ENCODE measurements at regions not wholly inside any gene's neighbourhood (a gene's known extent, or its start where the extent isn't known, plus 50 kb on each side); places are given as distances from the start of the nearest gene placed in this dataset.

- Mint-ChIP-seq H3K4me3 (no peak overlapping the region), H3K9me3 (peaks cover 23% of the 10 kb centered on the region), H3K27me3 (ENCODE audit: insufficient read depth) (no peaks in the 10 kb centered on the region), H3K4me1 (ENCODE audit: low read depth) (no peaks in the 10 kb centered on the region), H3K36me3 (ENCODE audit: low read depth) (no peaks in the 10 kb centered on the region), H3K27ac (no peak overlapping the region)
- no peak for DNase-seq
- TF ChIP-seq CTCF (IDR thresholded peaks at IDR 0.05) = no peak
These were observed 978.2 kb upstream of the NCAM2 start for GRCh38 chr21:20020026-20020425.

GRCh38 chr21:20023193-20023592, 975.0 kb upstream of the NCAM2 start:
- peaks cover 24% of the 10 kb centered on the region for H3K9me3 Mint-ChIP-seq

GRCh38 chr21:20024741-20025140, 973.5 kb upstream of the NCAM2 start:
- Mint-ChIP-seq H3K4me1 (ENCODE audit: low read depth) (no peaks in the 10 kb centered on the region), H3K27ac (no peak overlapping the region), H3K9me3 (peaks cover 24% of the 10 kb centered on the region), H3K36me3 (ENCODE audit: low read depth) (no peaks in the 10 kb centered on the region), H3K4me3 (no peak overlapping the region), H3K27me3 (ENCODE audit: insufficient read depth) (no peaks in the 10 kb centered on the region)
- TF ChIP-seq CTCF (IDR thresholded peaks at IDR 0.05) = no peak
- no peak for DNase-seq

More at GRCh38 chr21:20023193-20023592, 975.0 kb upstream of the NCAM2 start:
- H3K27ac Mint-ChIP-seq = no peak overlapping the region
- DNase-seq = no peak
- no peak for TF ChIP-seq CTCF (IDR thresholded peaks at IDR 0.05)
- no peak overlapping the region for H3K4me3 Mint-ChIP-seq
- H3K27me3 Mint-ChIP-seq (ENCODE audit: insufficient read depth) = no peaks in the 10 kb centered on the region
- no peaks in the 10 kb centered on the region for H3K36me3 Mint-ChIP-seq (ENCODE audit: low read depth)
- no peaks in the 10 kb centered on the region for H3K4me1 Mint-ChIP-seq (ENCODE audit: low read depth)

GRCh38 chr21:20026543-20026942, 971.7 kb upstream of the NCAM2 start:
- Mint-ChIP-seq H3K4me3 (no peak overlapping the region), H3K4me1 (ENCODE audit: low read depth) (no peaks in the 10 kb centered on the region), H3K9me3 (peaks cover 29% of the 10 kb centered on the region), H3K36me3 (ENCODE audit: low read depth) (no peaks in the 10 kb centered on the region), H3K27ac (no peak overlapping the region), H3K27me3 (ENCODE audit: insufficient read depth) (peaks cover 1% of the 10 kb centered on the region; the same call in 1 of the 2 replicates)
- no peak for TF ChIP-seq CTCF (IDR thresholded peaks at IDR 0.05)
- no peak for DNase-seq

GRCh38 chr21:20030390-20030789, 967.8 kb upstream of the NCAM2 start:
- no peaks in the 10 kb centered on the region for H3K36me3 Mint-ChIP-seq (ENCODE audit: low read depth)
- no peak for TF ChIP-seq CTCF (IDR thresholded peaks at IDR 0.05)

GRCh38 chr21:20031807-20032206, 966.4 kb upstream of the NCAM2 start:
- no peak for DNase-seq
- H3K4me3 Mint-ChIP-seq = no peak overlapping the region
- H3K27me3 Mint-ChIP-seq (ENCODE audit: insufficient read depth) = peaks cover 1% of the 10 kb centered on the region; the same call in 1 of the 2 replicates
- no peaks in the 10 kb centered on the region for H3K36me3 Mint-ChIP-seq (ENCODE audit: low read depth)
- H3K9me3 Mint-ChIP-seq = peaks cover 33% of the 10 kb centered on the region
- H3K27ac Mint-ChIP-seq = no peak overlapping the region
- no peaks in the 10 kb centered on the region for H3K4me1 Mint-ChIP-seq (ENCODE audit: low read depth)
- TF ChIP-seq CTCF (IDR thresholded peaks at IDR 0.05) = no peak

More at GRCh38 chr21:20030390-20030789, 967.8 kb upstream of the NCAM2 start:
- H3K27me3 Mint-ChIP-seq (ENCODE audit: insufficient read depth) = peaks cover 1% of the 10 kb centered on the region; the same call in 1 of the 2 replicates
- no peak for DNase-seq
- no peak overlapping the region for H3K27ac Mint-ChIP-seq
- H3K4me3 Mint-ChIP-seq = no peak overlapping the region
- peaks cover 33% of the 10 kb centered on the region for H3K9me3 Mint-ChIP-seq
- H3K4me1 Mint-ChIP-seq (ENCODE audit: low read depth) = no peaks in the 10 kb centered on the region

Data from HFFc6 (cell line).